PC-3 (cell line): ENCODE measurements at regions not wholly inside any gene's neighbourhood (a gene's known extent, or its start where the extent isn't known, plus 50 kb on each side); places are given as distances from the start of the nearest gene placed in this dataset.

Experiments
- CTCF ChIP-seq: fragments of 300-600 bp; sonication (generic); conservative IDR thresholded peaks from 2 replicates; pipeline ENCODE4 v1.5.1; 2017; ENCODE audit warnings: antibody characterized with exemption, low read depth, mild to moderate bottlenecking, low read length
- EZH2 ChIP-seq: fragments of 300-600 bp; sonication (generic); IDR thresholded peaks from one replicate; pipeline ENCODE4 v1.6.1; 2017; ENCODE audit warnings: antibody characterized with exemption, mild to moderate bottlenecking, low read length; ENCODE audit not compliant: unreplicated experiment

- no peak for TF ChIP-seq CTCF
- TF ChIP-seq EZH2, result no peak
Measured at GRCh38 chr13:76438050-76438449, 448.2 kb downstream of the KCTD12 start.
